GM19043 (cell line): ENCODE measurements at regions not wholly inside any gene's neighbourhood (a gene's known extent, or its start where the extent isn't known, plus 50 kb on each side); places are given as distances from the start of the nearest gene placed in this dataset.
"Not testable (repeated sequence)": the region's sequence is repeated elsewhere in the genome, so short reads cannot be mapped to it uniquely, and the experiment has no call there.

Source experiments
- ATAC-seq: cut with Tn5 transposase; IDR thresholded peaks from one replicate; pipeline ENCODE4 v1.9.1; 2021; ENCODE audit warnings: low read depth; ENCODE audit not compliant: unreplicated experiment

DNA sequence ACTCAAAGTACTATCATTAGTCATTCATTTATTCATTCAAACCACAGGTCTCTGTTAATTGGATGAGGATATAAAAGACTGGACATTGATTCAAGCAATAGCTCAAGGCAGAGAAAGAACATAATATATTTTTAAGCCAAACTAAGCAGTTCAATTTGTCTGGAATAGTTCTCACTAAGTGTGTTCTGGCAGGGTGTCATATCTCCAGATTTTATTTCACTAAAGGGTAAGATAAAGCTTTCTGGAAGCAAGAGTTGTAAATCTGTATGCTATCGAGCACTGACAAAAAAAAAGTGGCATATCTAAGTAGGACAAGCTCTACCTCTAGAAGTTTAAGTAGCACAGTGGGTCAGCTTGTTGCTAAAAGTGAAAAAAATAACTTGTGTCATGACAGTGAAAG is 375.6 kb downstream of the TUSC1 start:
- no peak for ATAC-seq

DNA sequence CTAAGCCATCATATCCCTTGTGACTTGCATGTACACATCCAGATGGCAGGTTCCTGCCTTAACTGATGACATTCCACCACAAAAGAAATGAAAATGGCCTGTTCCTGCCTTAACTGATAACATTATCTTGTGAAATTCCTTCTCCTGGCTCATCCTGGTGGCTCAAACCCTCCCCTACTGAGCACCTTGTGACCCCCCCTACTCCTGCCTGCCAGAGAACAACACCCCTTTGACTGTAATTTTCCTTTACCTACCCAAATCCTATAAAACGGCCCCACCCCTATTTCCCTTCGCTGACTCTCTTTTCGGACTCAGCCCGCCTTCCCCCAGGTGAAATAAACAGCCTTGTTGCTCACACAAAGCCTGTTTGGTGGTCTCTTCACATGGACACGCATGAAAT is 390.0 kb downstream of the TUSC1 start:
- not testable (repeated sequence) for ATAC-seq

DNA sequence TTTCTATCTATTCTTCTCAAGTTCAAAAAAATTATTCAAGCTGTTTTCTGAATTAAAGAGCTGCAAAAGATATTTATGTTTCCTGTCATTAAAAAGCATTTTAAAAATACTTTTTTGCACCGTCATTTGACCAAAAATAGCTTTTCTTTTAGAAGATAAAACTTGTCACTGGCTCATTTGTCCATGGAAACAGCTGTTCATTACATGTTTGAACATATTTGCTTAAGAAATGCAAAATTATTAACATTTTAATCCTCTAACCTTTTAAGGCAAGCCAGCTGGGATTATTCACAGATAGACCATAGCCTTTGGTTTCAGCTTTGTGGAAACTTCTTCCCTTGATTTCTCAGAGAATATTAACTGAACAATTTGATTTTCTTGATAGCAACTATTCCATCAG is 393.9 kb downstream of the TUSC1 start:
- no peak for ATAC-seq

DNA sequence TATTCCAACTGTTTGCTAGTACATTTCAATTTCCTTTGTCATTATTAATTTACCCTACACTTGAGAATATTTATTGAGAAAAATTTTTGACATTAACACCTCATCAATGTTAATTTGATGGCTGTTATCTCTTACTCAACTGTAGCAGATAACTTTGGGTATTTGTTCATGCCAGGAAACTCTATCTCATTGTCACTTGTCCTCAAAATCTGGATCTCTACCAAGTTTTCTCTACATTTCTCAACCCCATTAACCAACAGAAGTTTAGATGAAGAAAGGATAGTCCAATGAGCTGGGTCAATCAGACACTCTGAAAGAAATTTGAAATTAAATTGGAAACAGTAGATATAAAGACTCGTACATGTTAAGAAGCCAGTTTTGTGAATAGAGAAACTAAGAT is 395.3 kb downstream of the TUSC1 start:
- ATAC-seq, result no peak

DNA sequence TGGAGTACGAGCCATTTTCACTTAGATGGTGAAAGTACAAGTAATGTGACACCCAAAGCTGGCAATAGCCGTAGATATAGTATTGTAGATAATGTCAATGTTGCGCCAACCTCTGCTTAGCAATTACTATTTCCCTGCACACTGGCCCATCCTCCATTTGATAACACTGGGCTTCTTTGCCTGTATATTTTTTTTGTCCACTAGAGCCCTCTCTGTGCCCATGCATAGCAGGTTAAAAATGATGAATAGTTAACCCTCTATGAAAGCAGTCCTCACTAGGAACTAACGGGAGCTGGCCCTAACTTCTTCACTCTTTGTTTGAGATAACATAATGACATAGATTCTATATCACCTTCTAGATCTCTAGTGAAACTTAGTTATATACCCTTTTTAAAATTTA is 416.8 kb downstream of the TUSC1 start:
- no peak for ATAC-seq

DNA sequence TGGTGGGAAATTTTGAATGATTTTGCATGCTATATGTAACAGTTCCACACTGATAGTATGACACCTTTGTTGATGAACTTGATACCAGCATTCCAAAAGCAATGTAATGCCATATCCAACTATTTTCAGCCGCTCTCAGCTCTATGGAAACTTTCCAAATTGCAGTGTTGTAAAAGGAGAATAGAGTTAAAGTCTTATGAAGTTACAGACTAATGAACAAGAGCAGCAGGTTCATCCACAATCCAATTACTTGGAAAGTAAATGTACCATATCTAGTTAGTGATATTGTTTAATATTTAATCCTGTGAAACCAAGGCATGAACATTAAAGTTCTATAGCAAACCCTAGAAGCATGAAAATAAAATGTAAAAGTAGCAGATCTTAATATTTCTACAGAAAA is 418.2 kb downstream of the TUSC1 start:
- no peak for ATAC-seq

DNA sequence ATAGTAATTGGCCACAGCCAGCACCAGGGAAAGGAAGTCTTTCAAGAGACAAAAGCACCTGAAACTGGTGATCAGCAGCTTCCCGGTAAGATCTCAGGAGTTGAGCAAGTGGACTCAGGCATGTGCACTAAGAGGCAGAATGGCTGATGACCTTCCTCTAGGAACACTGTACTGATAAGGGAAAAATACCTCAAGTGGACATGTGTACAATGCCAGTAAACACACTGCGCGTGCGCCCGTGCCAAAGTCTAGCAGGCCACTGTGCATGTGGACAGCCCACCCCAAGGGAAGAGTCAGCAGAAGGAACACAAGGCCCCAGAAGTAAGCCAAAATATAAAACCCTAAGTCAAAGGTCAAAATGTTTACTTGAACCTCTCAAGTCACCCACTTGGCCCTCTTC is 423.0 kb downstream of the TUSC1 start:
- no peak for ATAC-seq

DNA sequence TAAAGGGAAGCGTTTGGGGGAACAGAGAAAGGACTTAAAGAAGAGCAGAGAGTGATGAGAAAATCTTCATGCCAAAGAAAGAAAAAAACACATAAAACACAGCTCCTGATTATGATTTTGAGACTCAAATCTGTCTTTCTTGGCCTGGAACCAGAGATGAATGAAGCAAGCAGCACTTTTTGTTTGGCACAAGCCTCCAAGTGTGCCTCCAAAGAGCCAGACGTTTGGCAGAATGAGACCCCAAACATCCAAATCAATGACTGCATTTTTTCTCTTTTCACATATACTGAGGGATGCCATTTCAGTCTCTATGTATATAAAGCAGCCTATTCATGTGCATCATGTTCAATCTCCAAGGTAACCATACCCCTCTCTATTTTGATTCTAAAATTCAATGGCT is 424.2 kb downstream of the TUSC1 start:
- ATAC-seq, result no peak

DNA sequence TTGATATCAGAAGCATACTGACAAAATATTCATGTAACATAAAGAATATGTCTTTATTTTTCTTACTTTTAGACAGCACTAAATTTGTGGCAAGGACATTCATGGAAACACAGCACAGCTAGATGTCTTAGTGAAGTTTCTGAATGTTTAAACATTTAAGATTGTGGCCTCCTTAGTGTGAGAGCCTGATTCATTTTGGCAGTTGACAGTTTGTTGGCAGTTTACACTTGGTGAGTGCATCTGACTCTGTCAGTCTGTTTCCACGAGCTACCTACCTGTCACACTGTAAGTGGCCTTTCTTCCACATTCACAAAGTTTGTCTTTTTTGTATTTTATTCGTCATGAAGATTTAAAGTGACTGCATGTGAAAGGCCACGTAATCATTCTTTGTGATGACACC is 436.8 kb downstream of the TUSC1 start:
- no peak for ATAC-seq

DNA sequence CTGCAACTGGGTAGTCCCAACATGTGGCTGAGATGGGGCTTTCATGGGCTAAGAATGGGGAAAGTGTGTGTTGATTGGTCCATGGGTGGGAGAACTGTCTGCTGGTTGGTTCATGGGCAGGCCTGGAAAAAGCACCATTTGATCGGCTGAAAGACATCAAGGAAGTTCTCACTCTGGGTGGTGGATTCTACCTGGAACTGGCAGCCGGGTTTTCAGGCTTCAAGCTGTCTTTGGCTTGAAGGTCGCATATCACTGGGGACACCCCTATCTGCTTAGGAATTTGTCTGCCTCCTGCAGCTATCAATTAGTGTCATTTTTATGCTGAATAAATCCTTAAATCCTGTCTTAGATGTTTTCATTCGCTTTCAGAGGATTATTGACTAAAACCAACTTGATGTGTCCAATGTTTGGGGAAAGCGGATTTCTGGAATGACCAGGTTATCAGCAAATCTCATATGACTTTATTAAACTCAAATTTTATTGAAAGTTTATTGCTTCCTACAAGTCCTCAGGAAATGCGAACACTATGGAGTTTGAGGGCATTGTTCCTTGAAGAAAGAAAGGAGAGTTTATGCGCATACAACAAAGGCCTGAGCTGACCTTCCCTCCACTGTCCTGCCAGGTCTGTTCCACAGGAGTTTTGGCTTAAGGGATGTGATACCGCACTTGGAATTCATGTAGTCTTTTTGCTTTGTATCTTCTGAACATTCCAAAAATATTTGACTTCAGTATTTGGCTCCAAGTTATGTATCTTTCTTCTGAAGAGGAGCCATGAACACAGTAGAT is 451.1 kb downstream of the TUSC1 start:
- no peak for ATAC-seq

DNA sequence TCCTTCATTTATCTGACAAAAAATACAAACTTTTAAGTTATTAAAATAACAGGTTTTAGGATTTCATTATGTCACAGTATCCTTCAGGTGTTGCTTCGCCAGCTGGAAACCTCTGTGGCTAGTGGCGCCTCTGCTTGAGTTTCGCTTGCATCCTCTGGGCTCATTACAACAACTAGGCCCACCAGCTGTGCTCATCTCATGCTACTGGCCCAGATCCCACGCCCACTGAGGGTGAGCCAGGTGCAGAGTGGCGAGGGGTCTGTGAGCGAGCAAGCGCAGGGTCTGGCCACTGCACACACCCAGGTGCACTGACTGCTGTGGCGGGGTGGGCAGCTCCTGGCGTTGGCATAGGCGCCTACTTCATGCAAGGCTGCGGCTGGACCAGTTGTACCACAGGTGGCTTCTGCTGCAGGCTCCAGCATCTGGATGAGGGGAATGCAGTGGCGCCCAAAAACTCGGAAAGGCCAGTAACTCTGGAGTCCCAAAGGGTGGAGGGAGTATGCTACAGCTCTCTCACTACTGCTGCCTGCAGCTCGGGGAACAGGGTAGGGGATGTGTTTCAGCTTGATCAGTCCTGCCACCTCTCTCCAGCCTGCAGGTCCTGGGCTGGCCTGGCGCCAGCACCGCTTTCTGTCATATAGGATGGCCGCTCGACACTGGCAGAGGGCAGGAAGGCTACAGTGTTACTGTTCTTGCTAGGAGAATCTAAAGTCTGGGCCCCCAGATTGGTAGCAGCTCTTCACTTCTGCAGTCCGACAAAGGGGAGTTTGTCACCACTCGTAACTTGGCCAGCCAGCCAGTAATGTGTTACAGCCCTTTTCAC is 452.1 kb downstream of the TUSC1 start:
- ATAC-seq, result no peak

DNA sequence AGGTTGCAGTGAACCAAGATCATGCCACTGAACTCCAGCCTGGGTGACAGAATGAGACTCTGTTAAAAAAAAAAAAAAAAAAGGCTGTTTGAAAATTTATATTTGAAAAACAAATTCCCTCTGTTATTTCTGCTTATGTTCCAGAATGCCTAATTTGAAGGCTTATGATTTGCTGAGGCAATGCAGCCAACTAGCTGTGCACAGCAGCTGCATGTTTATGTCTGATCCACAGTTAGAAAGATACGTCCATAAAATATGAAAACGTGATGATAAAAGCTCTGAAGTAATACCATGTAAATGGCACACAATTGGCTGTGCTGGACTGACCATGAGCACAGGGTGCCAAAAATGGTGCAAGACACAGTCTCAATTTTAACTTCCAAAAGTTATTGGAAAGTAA is 453.2 kb downstream of the TUSC1 start:
- ATAC-seq, result no peak

DNA sequence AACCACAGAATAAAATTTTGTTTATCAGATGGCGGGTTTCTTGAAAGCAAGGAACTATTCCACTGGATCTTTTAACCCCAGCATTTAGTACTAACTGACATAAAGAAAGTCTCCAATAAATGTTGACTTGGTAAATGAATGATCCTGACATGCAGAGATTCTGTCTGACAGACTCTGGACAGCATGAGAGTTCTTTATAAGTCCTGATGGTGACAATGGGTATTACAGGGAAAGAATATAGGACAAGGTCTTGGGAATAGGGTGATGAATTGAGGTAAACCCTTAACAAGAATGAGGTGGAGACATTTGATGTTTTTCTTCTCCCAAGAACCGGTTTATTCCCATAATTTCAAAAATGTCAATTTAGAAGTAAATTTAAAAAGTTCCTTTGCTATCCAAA is 453.9 kb downstream of the TUSC1 start:
- no peak for ATAC-seq

DNA sequence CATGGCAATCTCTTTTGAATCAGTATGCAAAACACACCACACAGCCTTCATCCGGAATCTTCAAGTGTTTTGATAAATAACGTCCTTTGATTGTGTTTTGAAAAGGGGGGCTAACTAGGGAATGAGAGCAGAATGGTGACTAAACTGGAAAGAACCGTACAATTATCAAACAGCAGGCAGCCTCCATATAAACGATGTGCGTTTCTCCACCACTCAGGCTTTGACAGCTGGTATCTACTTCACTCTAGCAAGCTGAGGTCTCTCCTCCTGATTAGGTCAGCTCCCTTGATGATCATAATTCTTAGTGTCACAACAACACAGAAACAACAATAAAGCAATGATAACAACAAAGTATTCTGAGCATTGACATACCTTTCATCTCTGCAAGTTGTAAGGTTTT is 465.9 kb downstream of the TUSC1 start:
- no peak for ATAC-seq

DNA sequence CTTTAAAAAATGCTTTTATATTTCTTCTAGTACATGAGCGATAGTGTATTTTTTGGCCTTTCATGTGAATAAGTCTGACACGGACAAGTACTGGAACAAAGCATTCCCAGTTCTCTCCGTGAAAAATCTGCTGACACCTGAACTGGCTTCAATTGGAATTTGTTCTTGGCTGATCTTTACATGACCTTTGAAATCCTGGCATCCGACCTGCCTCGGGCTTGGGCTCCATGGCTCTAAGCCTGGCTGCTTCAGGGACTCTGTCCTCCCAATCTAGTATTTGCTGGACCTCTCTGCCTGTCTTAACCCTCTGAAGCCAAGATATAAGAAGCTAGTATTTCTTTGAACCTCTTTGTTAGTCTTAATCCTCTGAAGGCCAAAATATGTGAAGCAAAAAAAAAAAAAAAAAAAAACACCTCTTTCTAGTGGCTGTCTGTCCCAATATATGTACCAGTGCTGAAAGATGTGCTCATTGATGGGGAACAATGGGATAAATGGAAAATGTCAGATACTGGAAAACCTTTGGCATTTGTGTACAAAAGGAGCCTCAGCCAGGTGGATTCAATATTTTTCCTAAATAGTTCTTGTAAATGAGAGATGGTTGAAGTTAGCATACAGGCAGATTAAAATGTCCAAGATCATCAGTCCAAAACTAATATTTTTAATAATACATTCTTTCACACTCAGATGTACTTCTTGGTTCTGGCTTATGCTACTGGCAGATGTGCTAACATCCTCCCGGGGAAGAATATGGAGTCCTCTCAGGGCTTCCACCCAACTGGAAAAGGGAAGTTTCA is 470.6 kb downstream of the TUSC1 start:
- no peak for ATAC-seq

DNA sequence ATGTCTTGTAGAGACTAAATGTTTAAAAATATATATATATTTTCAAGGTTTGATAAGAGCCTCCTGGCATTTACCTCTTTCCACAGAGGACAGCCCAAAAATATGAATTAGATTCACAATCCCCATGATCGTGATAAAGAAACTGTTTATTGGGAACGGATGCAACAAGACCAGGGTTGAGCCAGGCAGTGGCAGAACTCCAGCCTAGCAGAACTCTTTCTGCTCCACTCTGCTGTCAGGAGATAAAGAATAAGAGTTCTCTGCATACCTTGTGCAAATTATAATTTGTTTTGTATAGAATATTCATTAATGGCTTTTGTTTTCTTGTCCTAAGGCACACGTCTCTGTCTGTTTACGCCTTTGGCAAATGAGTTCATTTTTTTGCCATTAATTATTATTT is 472.2 kb downstream of the TUSC1 start:
- no peak for ATAC-seq

DNA sequence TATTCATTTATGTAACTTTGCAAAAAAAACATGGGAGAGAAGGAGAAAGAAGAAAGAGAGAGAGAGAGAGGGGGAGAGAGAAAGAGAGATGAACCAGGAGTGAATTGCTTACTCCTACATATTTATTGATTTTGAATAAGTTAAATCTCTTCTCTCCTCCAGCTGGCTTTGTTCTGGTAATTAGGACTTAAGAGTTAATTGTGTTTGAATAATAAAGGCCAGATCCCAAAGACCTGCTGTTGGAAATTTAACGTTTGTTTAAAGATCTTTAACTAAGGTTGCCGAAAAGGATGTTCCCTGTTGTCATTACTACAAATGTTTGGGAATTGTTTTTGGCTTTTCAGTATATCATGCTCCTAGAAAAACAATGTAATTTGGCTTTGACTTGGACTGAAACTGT is 473.0 kb downstream of the TUSC1 start:
- ATAC-seq, result no peak

DNA sequence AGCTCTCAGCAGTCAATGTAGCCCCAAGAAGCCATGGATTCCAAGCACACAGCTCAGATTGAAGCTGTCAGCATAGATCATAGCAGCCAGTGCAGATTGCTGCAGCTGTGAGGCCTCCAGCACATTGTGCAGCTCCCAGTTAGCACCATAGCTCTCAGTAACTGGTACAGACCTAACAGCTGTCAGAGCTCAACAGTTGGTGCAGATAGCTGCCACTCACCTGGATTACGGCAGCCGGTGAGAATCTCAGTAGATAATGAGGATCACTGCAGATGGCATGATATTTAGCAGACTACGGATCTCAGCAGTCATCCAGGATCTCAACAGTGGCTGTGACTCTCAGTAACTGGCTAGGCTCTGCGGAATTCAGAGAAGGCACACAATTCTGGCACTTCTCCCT is 500.4 kb downstream of the TUSC1 start:
- no peak for ATAC-seq

DNA sequence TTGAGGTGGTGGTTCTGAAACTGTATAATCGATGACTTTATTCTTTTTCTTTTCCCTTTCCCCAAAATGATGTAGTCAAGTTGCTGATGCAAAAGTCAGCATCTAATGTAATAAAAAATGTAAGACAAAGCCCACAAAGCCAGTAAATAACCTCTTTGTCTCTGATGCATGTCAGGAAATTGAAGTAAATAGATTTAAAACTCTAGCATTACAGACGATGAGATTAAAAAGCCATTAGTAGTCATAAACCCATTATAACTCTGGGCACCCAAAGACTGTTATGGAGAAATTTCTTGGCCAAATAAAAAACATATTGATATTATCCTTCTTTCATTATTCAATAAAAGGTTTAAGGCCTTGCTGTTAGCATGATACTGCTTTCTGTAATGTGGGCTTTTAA is 548.7 kb downstream of the TUSC1 start:
- no peak for ATAC-seq

DNA sequence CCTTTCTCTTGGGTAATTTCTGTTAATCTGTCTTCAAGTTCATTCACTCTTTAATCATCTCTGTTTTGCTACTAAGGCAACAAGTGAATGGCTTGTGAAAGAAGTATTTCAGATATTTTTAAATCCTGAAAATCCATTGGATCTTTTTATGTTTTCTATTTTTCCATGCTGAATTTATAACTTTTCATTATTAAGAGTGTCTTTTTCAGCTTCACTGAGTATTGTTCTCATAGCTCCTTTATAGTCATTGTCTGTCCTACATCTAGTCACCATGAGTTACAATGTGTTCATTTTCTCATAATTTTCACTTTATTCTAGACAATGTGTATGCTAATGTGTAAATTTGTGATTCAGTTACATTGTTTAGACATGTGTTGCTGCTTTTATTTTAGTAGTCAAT is 556.4 kb downstream of the TUSC1 start:
- no peak for ATAC-seq

DNA sequence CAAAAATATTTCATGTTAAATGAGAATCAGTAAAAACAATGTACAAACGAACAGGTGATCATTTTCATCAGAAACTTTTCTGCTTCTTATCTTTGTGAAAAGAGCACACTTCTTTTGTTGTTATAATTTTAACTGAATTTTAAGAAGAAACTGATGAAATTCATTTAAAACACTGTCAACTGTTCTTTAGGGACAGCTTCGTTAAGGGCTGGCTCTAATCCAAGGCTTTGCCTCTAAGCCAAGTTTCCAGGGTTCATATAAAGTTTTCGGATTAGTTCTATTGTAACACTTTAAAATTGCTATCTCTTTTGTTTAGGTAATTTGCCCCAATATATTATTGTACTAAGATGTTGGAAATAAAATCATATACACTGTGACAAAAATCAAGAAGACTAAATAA is 559.2 kb downstream of the TUSC1 start:
- ATAC-seq, result no peak
